Activated CD4-positive, alpha-beta memory T cell treated with anti-CD3 and anti-CD28 coated beads for 36 hours (primary cell): ENCODE measurements at regions not wholly inside any gene's neighbourhood (a gene's known extent, or its start where the extent isn't known, plus 50 kb on each side); places are given as distances from the start of the nearest gene placed in this dataset.

ENCODE experiments used
- CTCF ChIA-PET: fragments of 350-600 bp; sonication (Branson Sonifier 250); formaldehyde crosslinking; loops from one replicate; lab custom pipeline; 2021; ENCODE audit warnings: antibody characterized with exemption, inconsistent platforms; lab: Charles Lee
- POLR2A ChIA-PET: fragments of 350-600 bp; sonication (Branson Sonifier 250); formaldehyde crosslinking; loops from one replicate; lab custom pipeline; 2021; ENCODE audit warnings: antibody characterized with exemption; lab: Charles Lee
- DNase-seq: peaks from one replicate; pipeline ENCODE4 v3.0.0-alpha.2; 2020
- H3K27ac Mint-ChIP-seq: one replicate; pipeline ENCODE4 v1.8.0; 2021; ENCODE audit warnings: mixed read lengths
- H3K27me3 Mint-ChIP-seq: one replicate; pipeline ENCODE4 v1.8.0; 2021; ENCODE audit warnings: mixed read lengths
- H3K36me3 Mint-ChIP-seq: one replicate; pipeline ENCODE4 v1.8.0; 2021; ENCODE audit warnings: mixed read lengths
- H3K4me1 Mint-ChIP-seq: one replicate; pipeline ENCODE4 v1.8.0; 2021; ENCODE audit warnings: low read depth, mixed read lengths
- H3K4me3 Mint-ChIP-seq: one replicate; pipeline ENCODE4 v1.8.0; 2021; ENCODE audit warnings: mild to moderate bottlenecking, mixed read lengths
- H3K9me3 Mint-ChIP-seq: one replicate; pipeline ENCODE4 v1.8.0; 2021; ENCODE audit warnings: mixed read lengths
- intact Hi-C: fragments of 100-400 bp; cut with micrococcal nuclease; formaldehyde crosslinking; loops from one replicate; pipeline ENCODE4 v1.15.1; 2023

GRCh38 chr2:181374781-181375675, 82.2 kb upstream of the ITGA4 start:
- ChIA-PET CTCF (no interaction called here), POLR2A (no interaction called here)
- Mint-ChIP-seq H3K4me3 (no peak overlapping the region), H3K36me3 (no peaks in the 10 kb centered on the region), H3K27ac (no peak overlapping the region), H3K27me3 (no peaks in the 10 kb centered on the region), H3K4me1 (peaks cover 22% of the 10 kb centered on the region), H3K9me3 (peaks cover 6% of the 10 kb centered on the region)
- no peak for DNase-seq
- intact Hi-C loops, result no loop called here

- Mint-ChIP-seq H3K27ac (no peak overlapping the region), H3K4me3 (no peak overlapping the region), H3K36me3 (no peaks in the 10 kb centered on the region), H3K4me1 (peaks cover 17% of the 10 kb centered on the region), H3K9me3 (peaks cover 6% of the 10 kb centered on the region), H3K27me3 (no peaks in the 10 kb centered on the region)
- ChIA-PET POLR2A (no interaction called here), CTCF (no interaction called here)
- intact Hi-C loops, result no loop called here
- no peak for DNase-seq
Observed at GRCh38 chr2:181376442-181376841, 80.7 kb upstream of the ITGA4 start.

GRCh38 chr2:181376999-181377398, 80.2 kb upstream of the ITGA4 start:
- H3K4me1 Mint-ChIP-seq, result peaks cover 11% of the 10 kb centered on the region
- H3K36me3 Mint-ChIP-seq, result no peaks in the 10 kb centered on the region

GRCh38 chr2:181378491-181378890, 78.7 kb upstream of the ITGA4 start:
- no peaks in the 10 kb centered on the region for H3K27me3 Mint-ChIP-seq
- H3K4me1 Mint-ChIP-seq, result no peaks in the 10 kb centered on the region
- CTCF ChIA-PET, result no interaction called here

More at GRCh38 chr2:181376999-181377398, 80.2 kb upstream of the ITGA4 start:
- ChIA-PET POLR2A (no interaction called here), CTCF (no interaction called here)
- peaks cover 6% of the 10 kb centered on the region for H3K9me3 Mint-ChIP-seq
- H3K4me3 Mint-ChIP-seq, result no peak overlapping the region
- intact Hi-C loops, result no loop called here
- no peak overlapping the region for H3K27ac Mint-ChIP-seq
- H3K27me3 Mint-ChIP-seq, result no peaks in the 10 kb centered on the region
- no peak for DNase-seq

GRCh38 chr2:181380581-181380980, 76.6 kb upstream of the ITGA4 start:
- Mint-ChIP-seq H3K27me3 (no peaks in the 10 kb centered on the region), H3K9me3 (peaks cover 12% of the 10 kb centered on the region), H3K4me1 (no peaks in the 10 kb centered on the region), H3K36me3 (peaks cover 2% of the 10 kb centered on the region), H3K4me3 (no peak overlapping the region), H3K27ac (no peak overlapping the region)
- POLR2A ChIA-PET, result interaction anchor here (0.5 kb wide), 1 partner anchor 1168 kb away, joined by 4 read pairs; no protein-coding TSS in a partner anchor
- CTCF ChIA-PET, result interaction anchor here (0.9 kb wide), 1 partner anchor 51 kb away, joined by 3 read pairs; no protein-coding TSS in a partner anchor
- DNase-seq, result no peak
- intact Hi-C loops, result no loop called here

More at GRCh38 chr2:181378491-181378890, 78.7 kb upstream of the ITGA4 start:
- intact Hi-C loops, result no loop called here
- POLR2A ChIA-PET, result no interaction called here
- H3K4me3 Mint-ChIP-seq, result no peak overlapping the region
- no peaks in the 10 kb centered on the region for H3K36me3 Mint-ChIP-seq
- DNase-seq, result no peak
- H3K27ac Mint-ChIP-seq, result no peak overlapping the region
- peaks cover 6% of the 10 kb centered on the region for H3K9me3 Mint-ChIP-seq

GRCh38 chr2:181384923-181385322, 72.3 kb upstream of the ITGA4 start:
- H3K4me3 Mint-ChIP-seq, result no peak overlapping the region
- no peaks in the 10 kb centered on the region for H3K4me1 Mint-ChIP-seq
- POLR2A ChIA-PET, result no interaction called here
- H3K36me3 Mint-ChIP-seq, result peaks cover 4% of the 10 kb centered on the region
- CTCF ChIA-PET, result no interaction called here
- H3K27me3 Mint-ChIP-seq, result no peaks in the 10 kb centered on the region
- no peak for DNase-seq
- intact Hi-C loops, result no loop called here
- no peak overlapping the region for H3K27ac Mint-ChIP-seq
- H3K9me3 Mint-ChIP-seq, result peaks cover 7% of the 10 kb centered on the region

GRCh38 chr2:181389524-181389923, 67.7 kb upstream of the ITGA4 start:
- H3K9me3 Mint-ChIP-seq, result peaks cover 7% of the 10 kb centered on the region
- no peaks in the 10 kb centered on the region for H3K27me3 Mint-ChIP-seq
- H3K4me3 Mint-ChIP-seq, result no peak overlapping the region
- intact Hi-C loops, result no loop called here
- H3K4me1 Mint-ChIP-seq, result peaks cover 15% of the 10 kb centered on the region
- peaks cover 4% of the 10 kb centered on the region for H3K36me3 Mint-ChIP-seq
- no peak overlapping the region for H3K27ac Mint-ChIP-seq
- CTCF ChIA-PET, result no interaction called here
- DNase-seq, result no peak
- POLR2A ChIA-PET, result no interaction called here

- ChIA-PET POLR2A (no interaction called here), CTCF (no interaction called here)
- DNase-seq, result no peak
- intact Hi-C loops, result no loop called here
- Mint-ChIP-seq H3K27ac (peak overlapping the region; percentile 49), H3K36me3 (no peaks in the 10 kb centered on the region), H3K4me3 (peak overlapping the region; percentile 30), H3K4me1 (peaks cover 27% of the 10 kb centered on the region), H3K27me3 (no peaks in the 10 kb centered on the region), H3K9me3 (no peaks in the 10 kb centered on the region)
Observed at GRCh38 chr2:181393472-181393871, 63.7 kb upstream of the ITGA4 start.

- H3K36me3 Mint-ChIP-seq, result no peaks in the 10 kb centered on the region
- ChIA-PET POLR2A (no interaction called here), CTCF (interaction anchor here (1.1 to 1.7 kb wide), 2 partner anchors 62 to 290 kb away, joined by 3 to 5 read pairs; partner anchors contain the start of gene ITGA4)
- peaks cover 27% of the 10 kb centered on the region for H3K4me1 Mint-ChIP-seq
- intact Hi-C loops, result no loop called here
- H3K9me3 Mint-ChIP-seq, result no peaks in the 10 kb centered on the region
- peak overlapping the region; percentile 62 for H3K27ac Mint-ChIP-seq
- H3K27me3 Mint-ChIP-seq, result no peaks in the 10 kb centered on the region
- no peak for DNase-seq
- peak overlapping the region; percentile 63 for H3K4me3 Mint-ChIP-seq
Observed at GRCh38 chr2:181394741-181395437, 62.3 kb upstream of the ITGA4 start.

GRCh38 chr2:181395851-181396250, 61.3 kb upstream of the ITGA4 start:
- Mint-ChIP-seq H3K27me3 (no peaks in the 10 kb centered on the region), H3K36me3 (no peaks in the 10 kb centered on the region), H3K9me3 (no peaks in the 10 kb centered on the region), H3K27ac (no peak overlapping the region), H3K4me3 (no peak overlapping the region), H3K4me1 (peaks cover 27% of the 10 kb centered on the region)
- no peak for DNase-seq
- intact Hi-C loops, result no loop called here
- CTCF ChIA-PET, result interaction anchor here (1.7 kb wide), 1 partner anchor 61 kb away, joined by 5 read pairs; the partner anchor contains the start of gene ITGA4
- POLR2A ChIA-PET, result no interaction called here

- Mint-ChIP-seq H3K4me3 (no peak overlapping the region), H3K27ac (no peak overlapping the region), H3K27me3 (no peaks in the 10 kb centered on the region), H3K36me3 (no peaks in the 10 kb centered on the region), H3K4me1 (peaks cover 27% of the 10 kb centered on the region), H3K9me3 (no peaks in the 10 kb centered on the region)
- POLR2A ChIA-PET, result no interaction called here
- intact Hi-C loops, result no loop called here
- DNase-seq, result no peak
- CTCF ChIA-PET, result interaction anchor here (1.7 kb wide), 1 partner anchor 61 kb away, joined by 5 read pairs; the partner anchor contains the start of gene ITGA4
Observed at GRCh38 chr2:181396256-181397123, 60.7 kb upstream of the ITGA4 start.
